ENCODE measurements at regions not wholly inside any gene's neighbourhood (a gene's known extent, or its start where the extent isn't known, plus 50 kb on each side); places are given as distances from the start of the nearest gene placed in this dataset.

GRCh38 chr1:110763149-110763548 lies 88.4 kb upstream of the KCNA3 start:
- TF ChIP-seq CTCF (IDR thresholded peaks at IDR 0.05; ENCODE audit: low read depth, low read length) (no peak), EZH2phosphoT487 (IDR thresholded peaks at IDR 0.05; ENCODE audit: low read depth) (no peak)

All from OCI-LY3 (cell line).